Endothelial cell of umbilical vein (primary cell): ENCODE measurements at regions not wholly inside any gene's neighbourhood (a gene's known extent, or its start where the extent isn't known, plus 50 kb on each side); places are given as distances from the start of the nearest gene placed in this dataset.

ENCODE experiments used
- EZH2 ChIP-seq: IDR thresholded peaks from 2 replicates; pipeline ENCODE4 v1.6.1; 2012; ENCODE audit warnings: borderline replicate concordance, low read depth, mild to moderate bottlenecking, moderate library complexity, low read length, inconsistent platforms; ENCODE audit not compliant: severe bottlenecking
- FOS ChIP-seq: IDR thresholded peaks from 2 replicates; pipeline ENCODE4 v1.6.1; 2011; ENCODE audit warnings: mild to moderate bottlenecking, low read length, moderate library complexity, borderline replicate concordance; ENCODE audit not compliant: insufficient read depth
- GATA2 ChIP-seq: IDR thresholded peaks from 2 replicates; pipeline ENCODE4 v1.7.0; 2011; ENCODE audit warnings: low read depth, mild to moderate bottlenecking, moderate library complexity, mixed read lengths, low read length; ENCODE audit not compliant: insufficient read length, insufficient read depth
- MAX ChIP-seq: IDR thresholded peaks from 2 replicates; pipeline ENCODE4 v1.6.1; 2011; ENCODE audit not compliant: insufficient read depth, insufficient read length
- POLR2A ChIP-seq: IDR thresholded peaks from 2 replicates; pipeline ENCODE4 v1.6.1; 2012; ENCODE audit warnings: low read depth, mild to moderate bottlenecking, control low read depth, low read length
- POLR2AphosphoS5 ChIP-seq: IDR thresholded peaks from 2 replicates; pipeline ENCODE4 v1.6.1; 2012; ENCODE audit warnings: low read depth, mild to moderate bottlenecking, control low read depth, low read length, moderate library complexity; ENCODE audit not compliant: insufficient read depth
- TF ChIP-seq, protein P1 (sequence below), 2 donors: IDR thresholded peaks; 1 replicate in 1 of 2; 2 replicates in 1 of 2; pipeline ENCODE4 v1.5.1; 2011; ENCODE audit warnings: low read length in 2 of 2, mild to moderate bottlenecking in 2 of 2, moderate library complexity in 2 of 2, control low read depth in 1 of 2, inconsistent platforms in 1 of 2, low read depth in 1 of 2; ENCODE audit not compliant: insufficient read depth in 1 of 2; ENCODE audit errors: extremely low read depth in 1 of 2

GRCh38 chr1:29876441-29876840 lies 640.1 kb downstream of the PTPRU start:
- no peak for TF ChIP-seq POLR2A
- TF ChIP-seq, protein P1, sequence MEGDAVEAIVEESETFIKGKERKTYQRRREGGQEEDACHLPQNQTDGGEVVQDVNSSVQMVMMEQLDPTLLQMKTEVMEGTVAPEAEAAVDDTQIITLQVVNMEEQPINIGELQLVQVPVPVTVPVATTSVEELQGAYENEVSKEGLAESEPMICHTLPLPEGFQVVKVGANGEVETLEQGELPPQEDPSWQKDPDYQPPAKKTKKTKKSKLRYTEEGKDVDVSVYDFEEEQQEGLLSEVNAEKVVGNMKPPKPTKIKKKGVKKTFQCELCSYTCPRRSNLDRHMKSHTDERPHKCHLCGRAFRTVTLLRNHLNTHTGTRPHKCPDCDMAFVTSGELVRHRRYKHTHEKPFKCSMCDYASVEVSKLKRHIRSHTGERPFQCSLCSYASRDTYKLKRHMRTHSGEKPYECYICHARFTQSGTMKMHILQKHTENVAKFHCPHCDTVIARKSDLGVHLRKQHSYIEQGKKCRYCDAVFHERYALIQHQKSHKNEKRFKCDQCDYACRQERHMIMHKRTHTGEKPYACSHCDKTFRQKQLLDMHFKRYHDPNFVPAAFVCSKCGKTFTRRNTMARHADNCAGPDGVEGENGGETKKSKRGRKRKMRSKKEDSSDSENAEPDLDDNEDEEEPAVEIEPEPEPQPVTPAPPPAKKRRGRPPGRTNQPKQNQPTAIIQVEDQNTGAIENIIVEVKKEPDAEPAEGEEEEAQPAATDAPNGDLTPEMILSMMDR (IDR thresholded peaks at IDR 0.05; ENCODE audit: extremely low read depth in 1 of 2, insufficient read depth in 1 of 2, low read depth in 1 of 2, low read length in 2 of 2), result no peak
- TF ChIP-seq FOS, result no peak
- no peak for TF ChIP-seq EZH2
- TF ChIP-seq POLR2AphosphoS5, result no peak
- TF ChIP-seq GATA2, result no peak
- no peak for TF ChIP-seq MAX
